Right renal pelvis (tissue), 4 donors: ENCODE measurements at regions not wholly inside any gene's neighbourhood (a gene's known extent, or its start where the extent isn't known, plus 50 kb on each side); places are given as distances from the start of the nearest gene placed in this dataset.

Experiments
- DNase-seq, 4 donors: peaks; one replicate each; pipeline ENCODE4 v3.0.0-alpha.2; 2013; ENCODE audit warnings: low read depth in 4 of 4, low spot score in 3 of 4, missing footprints in 1 of 4

- no peak for DNase-seq
Observed at GRCh38 chr3:31364711-31365110, 168.0 kb upstream of the STT3B start.

GRCh38 chr3:31367518-31367917 is 165.2 kb upstream of the STT3B start:
- DNase-seq: no peak

DNA sequence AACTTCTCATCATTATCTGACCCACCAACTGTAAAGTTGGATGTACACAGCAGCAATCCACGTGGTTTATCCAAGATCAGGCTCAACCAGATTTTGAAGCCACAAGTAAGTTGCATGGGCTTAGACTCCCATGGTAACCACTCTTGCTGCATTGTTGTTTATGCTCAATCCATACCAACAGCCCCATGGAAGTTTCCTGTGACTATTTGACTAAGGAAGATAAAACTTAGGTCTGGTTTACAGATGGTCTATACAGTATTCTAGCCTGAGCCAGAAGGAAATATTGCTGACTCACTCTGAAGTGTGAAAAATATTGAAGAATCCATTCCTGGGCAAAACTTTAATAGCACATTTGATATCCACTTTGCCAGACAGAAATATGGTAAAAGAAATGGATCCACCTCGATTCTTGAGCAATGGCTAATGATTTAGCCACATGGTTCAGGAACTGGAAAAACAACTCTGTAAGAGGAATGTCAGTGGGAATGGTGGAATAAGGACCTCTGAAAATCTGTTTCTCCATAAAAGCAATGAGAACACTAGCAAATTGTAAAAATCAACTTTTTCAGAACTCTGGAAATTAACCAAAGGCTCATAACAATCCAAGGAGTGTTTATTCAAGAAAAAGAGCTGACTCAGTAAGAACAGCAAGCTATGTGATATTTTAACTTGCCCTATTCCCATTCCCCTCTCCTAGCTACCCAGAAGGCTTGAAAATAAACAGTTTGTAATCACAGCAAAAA is 162.9 kb upstream of the STT3B start:
- no peak for DNase-seq

DNA sequence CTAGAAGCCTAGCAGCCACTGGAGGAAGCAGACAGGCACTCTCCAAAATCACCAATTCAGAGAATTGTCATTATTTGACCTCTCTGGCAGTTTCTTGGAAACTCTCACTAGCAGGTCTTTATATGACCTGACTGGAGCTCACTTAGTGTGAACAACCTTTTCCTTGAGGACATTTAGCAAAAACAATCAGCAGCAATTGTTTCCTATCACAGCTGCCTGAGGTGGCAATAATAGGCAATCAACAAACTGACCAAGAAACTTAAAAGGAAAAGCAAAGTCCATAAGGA is 162.4 kb upstream of the STT3B start:
- no peak for DNase-seq

DNA sequence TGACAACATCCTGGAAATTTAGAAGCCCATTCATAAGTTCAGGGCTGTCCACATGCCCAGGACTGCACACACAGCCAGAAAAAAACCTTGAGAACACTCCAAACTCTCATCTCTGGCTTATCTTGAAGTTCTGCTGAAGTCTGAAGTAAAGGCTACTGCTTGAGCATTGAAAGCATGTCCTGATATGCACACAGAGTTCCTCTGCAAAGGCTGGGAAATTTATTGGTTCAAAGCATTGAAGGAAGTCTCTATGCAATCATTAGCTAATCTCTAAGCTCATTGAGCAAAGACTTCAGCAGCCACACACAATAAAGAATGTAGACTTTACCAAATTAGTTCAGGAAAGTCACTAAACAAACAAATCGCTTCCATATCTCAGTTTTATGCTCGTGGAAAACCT is 162.0 kb upstream of the STT3B start:
- DNase-seq: no peak

DNA sequence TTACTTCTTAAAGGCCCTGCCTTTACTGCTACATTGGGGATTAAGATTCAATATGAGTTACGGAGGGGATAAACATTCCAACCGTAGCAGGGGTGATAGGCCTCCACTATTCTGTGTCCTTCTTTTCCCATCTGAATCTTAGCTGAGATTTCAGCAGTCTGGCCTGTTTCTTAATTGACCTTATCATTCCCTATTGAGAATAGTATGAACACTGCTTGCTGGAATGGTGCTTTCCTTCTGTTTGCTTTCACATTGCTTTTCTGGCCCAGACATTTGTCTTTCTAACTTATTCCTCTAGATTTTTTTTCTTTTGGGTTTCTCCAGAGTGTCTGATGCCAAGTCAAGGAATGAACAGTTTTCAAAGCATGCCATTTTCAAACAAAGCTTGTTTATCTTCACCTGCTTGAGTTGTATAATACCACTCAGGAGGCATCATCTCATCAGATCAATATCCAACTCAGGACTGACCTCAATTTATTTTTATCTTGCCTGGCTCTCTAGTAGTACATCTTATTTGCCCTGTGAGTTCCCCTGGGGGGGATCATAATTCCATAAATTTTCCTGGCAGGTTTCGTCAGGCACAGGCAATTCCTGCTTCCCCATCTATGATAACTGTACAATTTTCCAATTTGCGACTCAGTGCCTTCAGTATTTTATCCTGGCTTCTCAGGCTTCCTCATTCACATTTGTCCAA is 161.1 kb upstream of the STT3B start:
- no peak for DNase-seq

DNA sequence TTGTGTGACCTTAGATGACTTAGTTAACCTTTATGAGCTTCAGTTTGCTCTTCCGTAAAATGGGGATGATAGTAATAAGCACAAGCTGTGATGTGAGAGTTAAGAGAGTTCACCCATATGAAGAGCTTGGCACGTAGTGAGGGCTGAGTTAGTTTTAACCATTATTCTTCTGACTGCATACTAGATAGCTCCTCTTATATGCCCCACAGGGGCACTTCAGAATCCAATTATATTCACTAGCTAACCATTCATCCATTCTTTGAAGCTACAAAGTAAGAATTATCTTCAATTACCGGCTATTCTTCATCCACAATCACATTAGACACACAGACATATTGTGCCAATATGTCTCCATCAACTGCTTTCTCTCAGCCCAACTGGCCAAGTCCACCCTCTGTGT is 159.0 kb upstream of the STT3B start:
- DNase-seq: no peak

- no peak for DNase-seq
Observed at GRCh38 chr3:31377045-31377642, 155.6 kb upstream of the STT3B start.

DNA sequence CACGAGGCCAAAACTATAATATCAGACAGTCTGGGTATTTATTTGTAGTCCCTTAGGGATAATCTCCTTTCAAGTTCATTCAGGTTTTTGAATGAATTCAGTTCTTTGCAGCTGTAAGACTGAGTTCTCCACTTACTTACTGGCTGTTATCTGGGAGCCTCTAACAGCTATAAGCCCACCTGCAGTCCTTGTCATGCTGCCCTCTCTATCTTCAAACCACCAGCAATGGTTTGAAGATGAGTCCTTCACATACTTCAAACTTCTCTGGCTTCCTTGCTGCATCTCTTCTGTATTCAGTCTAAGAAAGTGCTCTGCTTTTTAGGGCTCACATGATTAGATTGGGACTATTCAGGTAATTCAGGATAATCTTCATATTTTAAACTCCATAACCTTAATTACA is 154.5 kb upstream of the STT3B start:
- no peak for DNase-seq

DNA sequence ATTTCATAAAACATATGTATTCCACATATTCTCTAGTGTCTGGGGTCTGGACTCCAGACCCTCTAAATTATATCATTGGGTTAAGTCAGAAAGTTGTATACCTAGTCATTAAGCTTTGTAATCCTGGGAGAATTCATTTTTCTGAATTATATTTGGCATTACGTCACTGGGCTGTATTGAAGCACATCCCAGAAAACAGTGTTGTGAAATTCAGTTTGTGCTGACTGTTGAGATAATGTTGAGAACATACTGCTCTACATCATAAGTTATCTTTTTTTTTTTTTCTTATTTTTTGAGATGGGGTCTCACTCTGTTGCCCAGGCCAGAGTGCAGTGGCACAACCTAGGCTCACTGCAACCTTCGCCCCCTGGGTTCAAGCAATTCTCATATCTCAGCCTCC is 153.1 kb upstream of the STT3B start:
- no peak for DNase-seq

- no peak for DNase-seq
Observed at GRCh38 chr3:31382856-31383255, 149.9 kb upstream of the STT3B start.

GRCh38 chr3:31384117-31384516 is 148.6 kb upstream of the STT3B start:
- DNase-seq: no peak

DNA sequence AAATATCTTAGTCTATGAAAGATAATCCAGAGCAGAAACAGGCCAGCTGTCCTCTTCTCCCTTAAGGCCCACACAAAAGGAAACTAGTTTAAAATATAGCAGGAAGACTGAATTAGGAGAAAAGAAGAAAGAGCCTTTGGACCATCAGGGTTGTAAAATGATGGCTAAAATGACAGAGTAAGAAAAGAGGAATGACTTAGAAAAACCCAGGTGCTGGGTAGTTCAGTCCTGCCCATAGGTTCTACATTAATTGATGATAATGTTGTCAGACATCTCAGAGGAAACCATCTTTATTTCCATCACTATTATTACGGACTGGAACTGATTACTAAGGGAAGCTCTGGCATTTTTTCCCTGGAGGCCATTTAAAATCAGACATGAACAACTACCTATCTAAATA is 142.8 kb upstream of the STT3B start:
- no peak for DNase-seq

- no peak for DNase-seq
Observed at GRCh38 chr3:31390466-31390865, 142.3 kb upstream of the STT3B start.

DNA sequence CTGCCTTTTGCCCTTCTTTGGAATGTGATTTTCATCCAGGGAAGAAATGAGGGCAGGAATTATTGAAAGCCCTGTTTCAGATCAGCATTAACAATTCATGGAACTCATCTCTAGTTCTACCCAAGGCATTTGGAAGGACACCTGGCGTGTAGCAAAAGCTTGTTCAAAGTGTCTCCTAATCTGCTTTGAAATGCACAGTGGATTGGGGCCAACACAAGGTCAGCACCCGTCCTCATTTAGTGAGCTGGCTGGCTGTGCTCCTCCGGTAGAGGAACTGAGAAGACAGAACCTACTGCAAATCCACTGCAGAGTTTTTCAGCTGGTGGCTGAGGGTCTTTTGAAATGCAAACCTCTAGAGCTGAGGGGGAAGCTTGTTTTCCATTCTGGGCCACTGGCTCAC is 141.6 kb upstream of the STT3B start:
- DNase-seq: no peak

DNA sequence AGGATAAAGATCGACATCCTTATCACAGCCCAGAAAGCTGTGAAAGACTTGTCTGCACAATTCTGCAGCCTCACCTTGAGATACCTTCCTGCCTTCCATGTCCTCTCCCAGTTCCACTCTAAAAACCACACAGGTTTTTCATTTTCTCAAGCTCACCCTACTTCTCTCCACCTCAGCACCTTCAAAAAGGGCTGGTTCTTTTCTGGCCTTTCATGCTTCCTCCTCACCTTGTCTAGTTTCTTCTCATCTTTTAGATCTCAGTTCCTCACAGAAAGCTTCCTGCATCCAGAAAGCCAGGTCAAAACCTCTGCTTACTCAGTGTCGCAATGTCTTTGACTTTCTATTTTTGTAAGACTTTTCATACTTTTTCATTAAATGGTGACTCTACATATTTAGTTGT is 140.2 kb upstream of the STT3B start:
- no peak for DNase-seq

DNA sequence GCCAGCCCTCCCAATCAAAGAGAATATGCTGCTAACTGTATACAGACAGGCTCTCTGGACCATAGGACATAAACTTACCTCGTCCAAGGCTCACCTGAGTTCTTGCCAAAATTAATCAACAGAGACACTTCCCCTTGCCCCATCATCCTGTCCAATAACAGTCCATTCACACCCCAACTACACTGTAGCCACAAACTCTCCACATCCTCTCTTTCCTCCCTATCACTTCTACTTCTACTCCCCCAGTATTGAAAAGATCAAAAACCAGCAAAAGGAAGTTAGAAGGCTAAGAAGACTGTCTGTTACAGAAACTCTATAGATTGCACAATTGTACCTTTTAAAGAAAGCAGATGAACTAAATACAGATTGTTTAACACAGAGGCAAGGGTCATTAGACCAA is 133.5 kb upstream of the STT3B start:
- no peak for DNase-seq

DNA sequence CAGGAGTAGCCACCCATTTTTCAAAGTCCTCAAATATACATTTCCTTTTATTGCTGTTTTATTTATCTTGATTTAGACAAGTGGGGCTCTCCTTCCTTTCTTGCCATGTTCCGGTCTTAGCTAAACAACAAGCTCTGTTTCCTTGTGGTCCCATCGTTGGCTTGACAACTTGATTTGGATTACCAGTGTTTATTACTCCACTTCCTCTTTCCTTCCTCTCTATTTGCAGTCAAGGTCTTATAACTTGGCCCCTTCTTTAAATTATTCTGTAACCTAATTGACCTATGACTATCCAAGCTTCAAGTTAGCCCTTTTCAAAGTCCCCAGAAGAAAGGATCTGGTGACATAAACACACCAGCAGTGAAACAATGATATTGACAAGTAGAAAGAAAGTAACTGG is 130.6 kb upstream of the STT3B start:
- no peak for DNase-seq

DNA sequence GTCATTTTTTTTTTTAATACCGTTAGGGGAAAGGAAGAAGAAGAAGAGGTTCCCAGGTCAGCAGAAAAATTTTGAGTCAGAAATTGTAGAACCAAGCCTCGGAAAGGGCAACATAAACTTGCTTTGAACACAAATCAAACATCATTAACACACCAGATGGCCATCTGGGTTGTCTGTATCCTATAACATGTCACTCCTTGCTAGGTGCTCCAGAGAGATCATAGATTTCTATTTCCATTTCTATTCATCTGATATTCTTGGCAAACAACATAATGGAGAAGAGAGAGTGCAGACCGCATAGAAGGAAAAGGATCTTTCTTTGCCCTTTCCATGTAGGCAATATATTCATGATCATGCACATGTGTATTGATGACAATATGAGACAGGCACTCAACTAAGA is 129.5 kb upstream of the STT3B start:
- DNase-seq: no peak

DNA sequence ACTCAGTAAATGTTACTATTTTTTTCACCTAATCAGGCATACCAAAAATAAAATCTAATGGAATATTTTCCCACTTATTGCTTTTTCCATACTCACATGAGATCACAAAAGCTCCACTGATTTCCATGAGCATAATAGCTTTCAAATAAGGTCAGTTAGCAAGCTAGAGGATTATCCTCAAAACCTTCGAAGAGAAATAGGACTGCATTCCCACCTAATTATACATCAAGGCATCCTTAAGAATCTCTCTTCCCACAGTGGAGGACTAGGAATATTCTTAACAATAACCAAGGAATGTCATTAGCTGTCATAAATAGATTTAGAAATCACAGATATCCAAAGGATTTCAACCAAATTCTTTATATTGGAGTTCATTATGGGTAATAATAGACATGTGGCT is 127.9 kb upstream of the STT3B start:
- DNase-seq: no peak

DNA sequence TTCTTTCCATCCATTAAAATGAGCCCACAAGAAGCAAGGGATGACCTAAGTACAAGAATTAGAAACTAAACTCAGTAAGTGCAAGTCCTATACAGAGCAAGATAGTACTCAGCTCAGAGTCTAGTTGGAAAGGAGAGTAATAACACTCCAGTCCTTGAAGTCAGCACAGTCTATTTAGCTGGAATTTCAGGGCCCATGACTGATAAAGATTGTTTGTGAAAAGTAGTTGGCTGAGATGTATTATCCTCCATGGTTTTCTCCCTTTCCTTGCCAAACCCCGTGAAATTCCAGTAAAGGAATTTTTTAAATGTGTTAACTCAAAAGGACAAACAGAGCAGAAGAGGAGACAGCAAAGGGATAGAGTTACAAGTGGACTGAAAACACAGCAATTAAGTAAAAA is 127.2 kb upstream of the STT3B start:
- no peak for DNase-seq

DNA sequence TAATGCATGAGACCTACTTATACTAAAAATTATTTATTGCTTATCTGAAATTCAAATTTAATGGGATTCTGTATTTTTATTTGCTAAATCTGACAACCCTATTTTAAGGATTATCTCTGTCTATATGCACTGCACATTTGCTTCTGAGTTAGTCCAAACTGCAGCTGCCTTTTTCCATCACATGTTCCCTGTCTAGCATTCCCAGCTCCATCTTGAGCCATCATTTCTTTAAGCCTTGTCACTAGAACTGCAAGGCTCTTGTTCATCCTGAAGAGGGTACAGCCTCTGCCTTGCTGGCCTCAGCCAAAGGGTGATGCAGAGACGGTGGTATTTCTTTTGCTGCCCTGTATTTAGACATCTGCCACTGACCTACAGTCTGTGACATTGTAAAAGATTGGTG is 125.8 kb upstream of the STT3B start:
- no peak for DNase-seq
